IPS DF 6.9 (cell line): ENCODE measurements at regions not wholly inside any gene's neighbourhood (a gene's known extent, or its start where the extent isn't known, plus 50 kb on each side); places are given as distances from the start of the nearest gene placed in this dataset.

Source experiments
- DNase-seq: peaks from one replicate; pipeline ENCODE4 v3.0.0-alpha.2; 2013; ENCODE audit warnings: low read depth, low spot score
- H3K27ac ChIP-seq: one replicate; pipeline ENCODE4 v1.5.1; 2013; ENCODE audit warnings: low read length, control low read depth
- H3K27me3 ChIP-seq: 2 replicates; pipeline ENCODE4 v1.6.1; 2013; ENCODE audit warnings: mild to moderate bottlenecking, low read length; ENCODE audit not compliant: control insufficient read depth, insufficient read depth
- H3K36me3 ChIP-seq: 2 replicates; pipeline ENCODE4 v1.6.1; 2013; ENCODE audit warnings: low read length; ENCODE audit not compliant: control insufficient read depth, insufficient read depth
- H3K4me1 ChIP-seq: 2 replicates; pipeline ENCODE4 v1.6.1; 2013; ENCODE audit warnings: low read length; ENCODE audit not compliant: control insufficient read depth, insufficient read depth
- H3K4me3 ChIP-seq: 2 replicates; pipeline ENCODE4 v1.5.1; 2013; ENCODE audit warnings: mild to moderate bottlenecking, low read length
- H3K9me3 ChIP-seq: 2 replicates; pipeline ENCODE4 v1.6.1; 2013; ENCODE audit warnings: low read length, inconsistent platforms; ENCODE audit not compliant: control insufficient read depth, insufficient read depth
- WGBS: extraction: QIAGEN DNeasy Blood & Tissue Kit; methylation state at CpG from one replicate; pipeline ENCODE4 v1.1.7; 2013; ENCODE audit warnings: mixed read lengths, missing lambda C conversion rate; ENCODE audit not compliant: insufficient read length, insufficient coverage; 5-methylcytosine and 5-hydroxymethylcytosine counted together

DNA sequence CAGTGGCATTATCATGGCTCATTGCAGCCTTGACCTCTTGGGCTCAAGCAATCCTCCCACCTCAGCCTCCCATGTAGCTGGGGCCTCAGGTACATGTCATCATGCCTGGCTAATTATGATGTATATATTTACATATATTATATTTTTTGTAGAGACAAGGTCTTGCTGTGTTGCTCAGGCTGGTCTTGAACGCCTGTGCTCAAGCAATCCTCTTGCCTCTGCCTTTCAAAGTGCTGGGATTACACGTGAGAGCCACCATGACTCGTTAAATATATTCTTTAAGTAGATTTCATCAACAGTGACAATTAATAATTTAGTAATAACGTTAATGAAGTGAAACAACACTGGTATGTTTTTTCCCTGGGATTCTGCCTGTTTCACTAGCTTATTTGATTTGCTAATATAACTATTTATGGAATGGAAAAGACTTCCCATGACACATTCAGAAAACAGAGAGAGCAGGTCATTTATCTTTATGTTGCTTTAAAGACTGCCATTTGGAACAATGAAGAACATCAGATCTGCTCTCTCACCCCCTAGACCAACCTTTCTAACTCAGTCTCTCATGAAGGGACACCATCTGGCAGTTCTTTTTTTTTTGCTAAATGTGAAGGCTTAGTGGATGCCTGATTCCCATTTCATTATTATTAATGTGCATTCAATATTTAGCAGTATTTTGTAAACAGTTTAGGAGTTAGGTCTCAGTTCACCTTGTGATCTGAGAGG, 295.6 kb downstream of the KIF4B start:
- Histone ChIP-seq H3K9me3 (no peaks in the 10 kb centered on the region), H3K27me3 (no peaks in the 10 kb centered on the region), H3K4me3 (no peak overlapping the region), H3K4me1 (no peaks in the 10 kb centered on the region), H3K36me3 (no peaks in the 10 kb centered on the region), H3K27ac (no peak overlapping the region)
- DNase-seq, result no peak
- no CpG with 5 or more reads among the region's 4 CpGs for WGBS

- Histone ChIP-seq H3K9me3 (no peaks in the 10 kb centered on the region), H3K27ac (no peak overlapping the region), H3K4me3 (no peak overlapping the region), H3K36me3 (no peaks in the 10 kb centered on the region), H3K27me3 (no peaks in the 10 kb centered on the region), H3K4me1 (no peaks in the 10 kb centered on the region)
- DNase-seq, result no peak
- no CpG with 5 or more reads among the region's 1 CpG for WGBS
Measured at GRCh38 chr5:155311721-155312120, 298.2 kb downstream of the KIF4B start.

- no CpG with 5 or more reads among the region's 2 CpGs for WGBS
- Histone ChIP-seq H3K9me3 (no peaks in the 10 kb centered on the region), H3K4me1 (no peaks in the 10 kb centered on the region), H3K27me3 (no peaks in the 10 kb centered on the region), H3K4me3 (no peak overlapping the region), H3K27ac (no peak overlapping the region), H3K36me3 (no peaks in the 10 kb centered on the region)
- no peak for DNase-seq
Measured at GRCh38 chr5:155313518-155313917, 300.0 kb downstream of the KIF4B start.

- Histone ChIP-seq H3K4me1 (no peaks in the 10 kb centered on the region), H3K9me3 (no peaks in the 10 kb centered on the region), H3K36me3 (no peaks in the 10 kb centered on the region), H3K4me3 (no peak overlapping the region), H3K27ac (no peak overlapping the region), H3K27me3 (no peaks in the 10 kb centered on the region)
- no CpG with 5 or more reads among the region's 12 CpGs for WGBS
- no peak for DNase-seq
Measured at GRCh38 chr5:155316070-155316714, 302.6 kb downstream of the KIF4B start.

DNA sequence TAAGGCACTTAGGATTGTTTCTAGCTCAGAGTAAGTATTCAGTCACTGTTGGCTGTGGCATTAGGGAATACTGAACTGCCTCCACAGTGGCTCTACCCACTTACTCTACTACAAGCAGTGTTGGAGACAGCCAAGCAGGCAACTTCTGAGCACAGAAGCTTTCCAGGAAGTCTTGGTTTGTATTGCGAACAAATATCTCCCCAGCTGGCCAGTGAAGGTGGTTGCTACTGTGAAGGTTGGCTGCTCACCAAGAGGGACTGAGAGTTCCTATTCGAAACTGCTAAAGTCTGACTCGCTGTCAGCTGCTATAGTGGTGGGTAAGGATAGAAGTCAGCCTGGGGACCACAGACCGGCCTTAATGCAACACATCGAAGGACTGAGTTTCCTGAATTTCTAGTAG, 319.1 kb downstream of the KIF4B start:
- H3K4me3 ChIP-seq, result no peak overlapping the region
- H3K27ac ChIP-seq, result no peak overlapping the region
- no peak for DNase-seq
- H3K4me1 ChIP-seq, result no peaks in the 10 kb centered on the region
- H3K9me3 ChIP-seq, result no peaks in the 10 kb centered on the region
- H3K36me3 ChIP-seq, result no peaks in the 10 kb centered on the region
- no peaks in the 10 kb centered on the region for H3K27me3 ChIP-seq
- no CpG with 5 or more reads among the region's 5 CpGs for WGBS

DNA sequence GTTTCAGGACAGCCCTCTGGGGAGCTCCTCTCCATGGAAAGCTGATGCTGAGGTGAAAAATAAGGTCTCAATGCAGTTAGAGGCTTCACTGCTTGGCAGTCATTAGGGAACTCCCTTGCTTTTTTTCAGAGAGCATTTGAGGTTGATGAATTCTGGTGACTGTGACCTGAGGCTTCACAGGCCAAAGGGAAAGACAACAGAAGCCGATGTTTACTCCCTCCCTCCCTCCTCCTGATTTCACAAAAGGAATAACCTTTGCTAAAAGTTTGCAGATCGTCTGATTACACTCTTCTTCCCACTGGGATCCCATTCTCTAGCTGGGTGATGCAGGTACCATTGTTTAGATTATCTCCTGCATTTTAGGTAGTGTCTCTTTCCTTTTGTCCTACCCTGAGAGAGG, 329.4 kb downstream of the KIF4B start:
- Histone ChIP-seq H3K36me3 (no peaks in the 10 kb centered on the region), H3K4me1 (no peaks in the 10 kb centered on the region), H3K27ac (no peak overlapping the region), H3K27me3 (no peaks in the 10 kb centered on the region), H3K9me3 (no peaks in the 10 kb centered on the region), H3K4me3 (no peak overlapping the region)
- no peak for DNase-seq
- WGBS, result no CpG with 5 or more reads among the region's 2 CpGs

- WGBS, result no CpG with 5 or more reads among the region's 1 CpG
- H3K36me3 ChIP-seq, result no peaks in the 10 kb centered on the region
- H3K27me3 ChIP-seq, result no peaks in the 10 kb centered on the region
- H3K27ac ChIP-seq, result no peak overlapping the region
- DNase-seq, result no peak
- no peak overlapping the region for H3K4me3 ChIP-seq
- H3K9me3 ChIP-seq, result no peaks in the 10 kb centered on the region
- H3K4me1 ChIP-seq, result no peaks in the 10 kb centered on the region
Measured at GRCh38 chr5:155343468-155343867, 329.9 kb downstream of the KIF4B start.

DNA sequence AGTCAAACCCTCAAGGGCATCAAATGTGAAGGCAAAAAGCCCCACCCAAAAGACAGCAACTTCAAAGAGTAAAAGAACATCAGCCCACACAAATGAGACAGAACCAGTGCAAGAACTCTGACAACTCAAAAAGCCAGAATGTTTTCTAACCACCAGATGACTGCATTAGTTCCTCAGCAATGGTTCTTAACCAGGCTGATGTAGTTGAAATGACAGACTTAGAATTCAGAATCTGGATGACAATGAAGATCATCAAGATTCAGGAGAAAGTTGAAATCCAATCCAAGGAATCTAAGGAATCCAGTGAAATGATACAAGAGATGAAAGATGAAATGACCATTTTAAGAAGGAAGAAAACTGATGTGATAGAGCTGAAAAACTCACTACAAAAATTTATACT, 339.7 kb downstream of the KIF4B start:
- no peaks in the 10 kb centered on the region for H3K27me3 ChIP-seq
- no peaks in the 10 kb centered on the region for H3K9me3 ChIP-seq
- no peak overlapping the region for H3K27ac ChIP-seq
- no peak for DNase-seq
- no peaks in the 10 kb centered on the region for H3K36me3 ChIP-seq
- H3K4me3 ChIP-seq, result no peak overlapping the region
- H3K4me1 ChIP-seq, result no peaks in the 10 kb centered on the region

GRCh38 chr5:155366096-155366495, 352.5 kb downstream of the KIF4B start:
- Histone ChIP-seq H3K4me3 (no peak overlapping the region), H3K27ac (no peak overlapping the region), H3K27me3 (no peaks in the 10 kb centered on the region), H3K4me1 (no peaks in the 10 kb centered on the region), H3K36me3 (no peaks in the 10 kb centered on the region), H3K9me3 (no peaks in the 10 kb centered on the region)
- DNase-seq, result no peak
- WGBS, result no CpG with 5 or more reads among the region's 4 CpGs

DNA sequence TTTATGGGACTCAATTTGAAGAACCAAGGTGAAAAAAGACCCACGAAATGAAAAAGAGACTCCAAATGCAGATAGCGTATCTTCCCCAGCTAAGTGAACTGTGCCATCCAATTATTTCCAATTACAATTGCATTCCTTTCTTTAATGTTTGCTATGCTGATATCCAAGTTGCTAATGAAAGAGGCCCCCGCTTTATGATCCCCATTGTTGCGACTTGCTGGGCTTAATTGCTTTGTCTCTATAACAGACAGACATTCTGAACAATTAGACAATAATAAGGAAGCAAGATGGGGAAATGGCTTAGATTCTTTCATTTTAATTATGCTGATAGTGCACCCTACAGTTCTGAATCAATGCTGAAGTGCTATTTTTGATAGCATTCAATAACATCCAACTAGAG, 354.3 kb downstream of the KIF4B start:
- WGBS, result no CpG with 5 or more reads among the region's 4 CpGs
- H3K27ac ChIP-seq, result no peak overlapping the region

DNA sequence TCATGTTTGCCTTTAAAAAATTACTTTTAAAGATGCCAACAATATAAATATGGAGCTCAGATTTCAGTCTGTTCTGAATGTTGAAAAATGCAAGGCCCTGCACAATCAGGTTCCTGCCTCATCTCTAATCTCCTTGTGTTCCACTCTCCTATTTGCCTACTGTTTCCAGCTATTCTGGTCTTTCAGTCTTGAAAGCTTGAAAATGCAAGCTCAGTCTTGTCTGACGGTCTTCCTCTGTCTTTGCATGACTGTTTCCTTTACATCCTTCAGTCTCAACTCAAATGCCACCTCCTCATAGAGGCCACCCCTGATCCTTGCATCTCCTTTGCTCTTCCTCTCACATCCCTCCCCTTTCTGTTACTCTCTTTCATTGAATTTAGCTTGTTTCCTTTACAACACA, 354.9 kb downstream of the KIF4B start:
- Histone ChIP-seq H3K4me1 (no peaks in the 10 kb centered on the region), H3K4me3 (no peak overlapping the region), H3K27ac (no peak overlapping the region), H3K27me3 (no peaks in the 10 kb centered on the region), H3K9me3 (no peaks in the 10 kb centered on the region), H3K36me3 (no peaks in the 10 kb centered on the region)
- no CpG with 5 or more reads among the region's 1 CpG for WGBS
- no peak for DNase-seq

More for the DNA sequence above, 354.3 kb downstream of the KIF4B start:
- Histone ChIP-seq H3K36me3 (no peaks in the 10 kb centered on the region), H3K27me3 (no peaks in the 10 kb centered on the region), H3K4me3 (no peak overlapping the region), H3K4me1 (no peaks in the 10 kb centered on the region), H3K9me3 (no peaks in the 10 kb centered on the region)
- DNase-seq, result no peak
